ENCODE measurements at regions not wholly inside any gene's neighbourhood (a gene's known extent, or its start where the extent isn't known, plus 50 kb on each side); places are given as distances from the start of the nearest gene placed in this dataset.

DNA sequence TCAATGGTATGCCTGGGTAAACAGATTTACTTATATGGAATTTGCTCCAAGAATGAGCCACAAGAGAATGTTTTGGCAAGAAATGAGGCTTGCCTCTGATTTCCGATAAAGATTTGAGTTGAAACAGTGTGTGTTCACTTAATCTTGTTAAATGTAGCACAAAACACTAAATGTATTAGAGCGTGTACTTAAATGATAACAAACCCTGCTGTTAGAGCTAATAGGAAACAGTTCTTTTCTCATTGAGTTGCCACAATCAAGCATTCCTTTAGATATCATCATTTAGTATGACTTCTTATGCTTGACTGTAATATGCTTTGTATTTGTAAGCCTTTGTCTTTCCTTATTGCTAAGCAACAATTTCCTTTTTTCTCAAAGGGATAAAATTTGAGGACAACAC lies 353.6 kb upstream of the ZNF717 start:
- no peak for DNase-seq
- no peaks in the 10 kb centered on the region for H3K27me3 Mint-ChIP-seq (ENCODE audit: insufficient read depth)
- no peak overlapping the region for H3K27ac Mint-ChIP-seq
- peaks cover 23% of the 10 kb centered on the region; the same call in 1 of the 2 replicates for H3K9me3 Mint-ChIP-seq
- H3K36me3 Mint-ChIP-seq (ENCODE audit: low read depth) = no peaks in the 10 kb centered on the region
- peaks cover 5% of the 10 kb centered on the region; the same call in 1 of the 2 replicates for H3K4me1 Mint-ChIP-seq (ENCODE audit: low read depth)
- TF ChIP-seq, protein P1, sequence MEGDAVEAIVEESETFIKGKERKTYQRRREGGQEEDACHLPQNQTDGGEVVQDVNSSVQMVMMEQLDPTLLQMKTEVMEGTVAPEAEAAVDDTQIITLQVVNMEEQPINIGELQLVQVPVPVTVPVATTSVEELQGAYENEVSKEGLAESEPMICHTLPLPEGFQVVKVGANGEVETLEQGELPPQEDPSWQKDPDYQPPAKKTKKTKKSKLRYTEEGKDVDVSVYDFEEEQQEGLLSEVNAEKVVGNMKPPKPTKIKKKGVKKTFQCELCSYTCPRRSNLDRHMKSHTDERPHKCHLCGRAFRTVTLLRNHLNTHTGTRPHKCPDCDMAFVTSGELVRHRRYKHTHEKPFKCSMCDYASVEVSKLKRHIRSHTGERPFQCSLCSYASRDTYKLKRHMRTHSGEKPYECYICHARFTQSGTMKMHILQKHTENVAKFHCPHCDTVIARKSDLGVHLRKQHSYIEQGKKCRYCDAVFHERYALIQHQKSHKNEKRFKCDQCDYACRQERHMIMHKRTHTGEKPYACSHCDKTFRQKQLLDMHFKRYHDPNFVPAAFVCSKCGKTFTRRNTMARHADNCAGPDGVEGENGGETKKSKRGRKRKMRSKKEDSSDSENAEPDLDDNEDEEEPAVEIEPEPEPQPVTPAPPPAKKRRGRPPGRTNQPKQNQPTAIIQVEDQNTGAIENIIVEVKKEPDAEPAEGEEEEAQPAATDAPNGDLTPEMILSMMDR (IDR thresholded peaks at IDR 0.05) = no peak
- no peak overlapping the region for H3K4me3 Mint-ChIP-seq

DNA sequence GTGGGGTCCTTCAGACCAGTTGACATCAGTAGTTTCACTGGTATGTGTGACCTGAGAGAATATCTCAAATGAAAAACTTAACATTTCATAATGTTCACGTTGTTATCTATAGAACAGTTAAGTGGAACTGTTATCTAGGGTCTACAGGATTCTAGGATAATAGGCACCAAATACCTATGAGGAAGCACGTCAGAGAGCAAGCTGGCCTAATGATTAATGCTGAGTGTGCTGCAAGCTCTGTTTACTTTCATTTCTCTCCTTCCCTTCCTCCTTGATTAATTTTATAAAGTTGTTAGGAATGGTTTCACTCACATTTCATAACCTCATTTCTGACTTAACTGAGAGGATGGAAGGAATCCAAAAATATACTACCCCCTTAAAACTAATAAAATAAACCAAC lies 362.5 kb upstream of the ZNF717 start:
- Mint-ChIP-seq H3K9me3 (peaks cover 17% of the 10 kb centered on the region; the same call in 1 of the 2 replicates), H3K4me1 (ENCODE audit: low read depth) (no peaks in the 10 kb centered on the region), H3K36me3 (ENCODE audit: low read depth) (no peaks in the 10 kb centered on the region), H3K4me3 (no peak overlapping the region), H3K27me3 (ENCODE audit: insufficient read depth) (no peaks in the 10 kb centered on the region), H3K27ac (no peak overlapping the region)
- no peak for DNase-seq
- TF ChIP-seq, protein P1 (IDR thresholded peaks at IDR 0.05) = no peak

DNA sequence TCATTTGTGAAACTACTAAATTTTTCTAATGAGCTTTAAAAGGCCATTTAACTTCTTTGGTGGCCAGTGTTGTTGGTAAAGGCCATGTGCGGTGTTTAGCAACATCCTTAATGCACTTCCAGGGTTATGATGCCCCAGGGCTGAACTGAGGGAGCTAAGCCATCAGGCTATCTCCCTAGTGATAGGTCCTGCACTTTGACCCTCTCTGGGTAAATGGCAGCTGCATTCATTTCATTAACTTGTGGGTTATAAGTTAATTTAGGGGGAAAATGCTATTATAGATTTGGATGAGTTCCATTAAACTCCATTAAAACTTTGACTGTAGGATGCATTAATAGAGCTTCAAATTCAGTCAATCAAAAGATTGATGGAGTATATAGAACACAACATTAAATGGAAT lies 366.7 kb upstream of the ZNF717 start:
- H3K4me3 Mint-ChIP-seq = no peak overlapping the region
- no peaks in the 10 kb centered on the region for H3K36me3 Mint-ChIP-seq (ENCODE audit: low read depth)
- H3K4me1 Mint-ChIP-seq (ENCODE audit: low read depth) = no peaks in the 10 kb centered on the region
- TF ChIP-seq, protein P1 (IDR thresholded peaks at IDR 0.05) = no peak
- peaks cover 19% of the 10 kb centered on the region for H3K9me3 Mint-ChIP-seq
- H3K27ac Mint-ChIP-seq = no peak overlapping the region
- no peaks in the 10 kb centered on the region for H3K27me3 Mint-ChIP-seq (ENCODE audit: insufficient read depth)
- no peak for DNase-seq

DNA sequence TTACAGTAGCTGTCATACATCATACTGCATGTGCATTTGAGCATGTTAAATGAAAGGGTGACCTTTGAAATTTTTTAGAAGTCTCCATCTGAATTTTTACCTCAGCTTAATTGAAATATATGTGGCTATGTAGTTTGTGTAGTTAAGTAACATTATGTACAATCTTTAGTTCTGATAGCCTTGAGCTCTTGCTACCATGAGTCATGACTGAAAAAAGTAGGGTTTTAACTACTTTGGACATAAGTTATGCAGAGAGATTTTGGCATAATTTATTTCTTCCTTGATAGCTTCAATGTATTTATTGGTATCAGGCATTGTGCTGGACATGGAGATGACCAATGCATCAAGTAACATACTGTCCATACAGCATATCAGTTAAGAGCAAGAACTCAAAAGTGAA lies 376.5 kb upstream of the ZNF717 start:
- Mint-ChIP-seq H3K36me3 (ENCODE audit: low read depth) (no peaks in the 10 kb centered on the region), H3K27ac (no peak overlapping the region), H3K27me3 (ENCODE audit: insufficient read depth) (no peaks in the 10 kb centered on the region), H3K9me3 (peaks cover 37% of the 10 kb centered on the region), H3K4me3 (no peak overlapping the region), H3K4me1 (ENCODE audit: low read depth) (no peaks in the 10 kb centered on the region)
- TF ChIP-seq, protein P1 (IDR thresholded peaks at IDR 0.05) = no peak
- no peak for DNase-seq

DNA sequence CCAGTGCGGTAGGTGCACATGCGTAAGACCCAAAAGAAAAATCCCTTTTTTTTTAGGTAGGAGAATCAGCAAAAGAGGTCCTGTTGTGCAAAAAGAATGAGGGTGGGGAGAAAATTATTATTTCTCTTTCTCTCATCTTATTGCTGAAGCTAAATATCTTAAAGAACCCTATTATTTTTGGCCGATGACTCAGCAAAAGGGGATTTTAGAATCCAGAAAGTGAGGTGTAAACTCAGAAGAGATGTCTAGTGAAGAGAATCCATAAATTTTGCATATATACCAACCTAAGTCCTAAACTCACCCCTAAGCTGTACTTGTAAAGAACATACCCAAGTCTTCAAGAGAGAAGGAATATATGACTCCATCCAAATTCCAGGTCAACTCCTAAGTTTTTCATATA lies 386.3 kb upstream of the ZNF717 start:
- Mint-ChIP-seq H3K4me3 (no peak overlapping the region), H3K36me3 (ENCODE audit: low read depth) (no peaks in the 10 kb centered on the region; the same call in 1 of the 2 replicates), H3K27ac (no peak overlapping the region), H3K4me1 (ENCODE audit: low read depth) (no peaks in the 10 kb centered on the region), H3K9me3 (peaks cover 23% of the 10 kb centered on the region), H3K27me3 (ENCODE audit: insufficient read depth) (no peaks in the 10 kb centered on the region)
- TF ChIP-seq, protein P1 (IDR thresholded peaks at IDR 0.05) = no peak
- no peak for DNase-seq

GRCh38 chr3:76177610-76178009 lies 392.3 kb upstream of the ZNF717 start:
- H3K4me1 Mint-ChIP-seq (ENCODE audit: low read depth) = no peaks in the 10 kb centered on the region
- no peak overlapping the region for H3K27ac Mint-ChIP-seq
- H3K4me3 Mint-ChIP-seq = no peak overlapping the region
- H3K27me3 Mint-ChIP-seq (ENCODE audit: insufficient read depth) = no peaks in the 10 kb centered on the region; the same call in 1 of the 2 replicates
- DNase-seq = no peak
- TF ChIP-seq, protein P1 (IDR thresholded peaks at IDR 0.05) = no peak
- H3K9me3 Mint-ChIP-seq = peaks cover 20% of the 10 kb centered on the region
- no peaks in the 10 kb centered on the region for H3K36me3 Mint-ChIP-seq (ENCODE audit: low read depth)

All from HFFc6 (cell line).